Heart left ventricle (tissue), 13 donors: ENCODE measurements at regions not wholly inside any gene's neighbourhood (a gene's known extent, or its start where the extent isn't known, plus 50 kb on each side); places are given as distances from the start of the nearest gene placed in this dataset.

ENCODE experiments used
- CTCF ChIP-seq, 12 donors: fragments of 200-600 bp; sonication (generic) in 4 of 12; IDR thresholded peaks; one replicate each; pipeline versions ENCODE4 v1.5.0 to v1.8.0; 2018 to 2022; ENCODE audit warnings: antibody characterized with exemption in 12 of 12, mild to moderate bottlenecking in 5 of 12
- POLR2A ChIP-seq, 2 donors: fragments of 450-650 bp; IDR thresholded peaks; one replicate each; pipeline ENCODE4 v1.6.1; 2017; ENCODE audit warnings: antibody characterized with exemption in 2 of 2, mild to moderate bottlenecking in 2 of 2, moderate library complexity in 2 of 2
- donor health status: ischemic (EF 13 %, LVEDD 7.1; RV severe dilation, severe dysfunction).
- donor health status: DM: no; HTN: yes; CAD: no.
- donor health status: DM: no; HTN: no; CAD: no.
- donor health status: ischemic (EF 25% LVEDD 6.9; RV normal size, moderate dysfunction).
- donor health status: ischemic (EF 25% LVEDD 5.7; RV mildly dilated, moderate dysfunction).
- donor health status: ischemic (EF 35%, LVEDD 5.7; RV mildly dilated, moderate dysfunction).
- donor health status: nonischemic (EF 11% LVEDD 7.7; RV severe dilation, severe dysfunction).
- donor health status: DM: yes; HTN: yes; CAD: no.
- donor health status: PGD.
- donor health status: ischemic (EF 29% LVEDD 5.4; RV normal size, mild dysfunction).
- donor health status: nonischemic (EF 23%, LVEDD 6.1; RV moderate dilation, normal function).

- TF ChIP-seq CTCF (IDR thresholded peaks at IDR 0.05) (no peak), POLR2A (IDR thresholded peaks at IDR 0.05) (no peak)
Measured at GRCh38 chr11:111095327-111095726, 150.2 kb upstream of the POU2AF2 start.
